ENCODE measurements at regions not wholly inside any gene's neighbourhood (a gene's known extent, or its start where the extent isn't known, plus 50 kb on each side); places are given as distances from the start of the nearest gene placed in this dataset.

GRCh38 chr10:111877258-111877657, 306.3 kb downstream of the GPAM start:
- no peak for TF ChIP-seq EZH2 (IDR thresholded peaks at IDR 0.05)
- TF ChIP-seq POLR2AphosphoS5 (IDR thresholded peaks at IDR 0.05; ENCODE audit: borderline replicate concordance, low read depth, low read length) = no peak
